HFFc6 (cell line): ENCODE measurements at regions not wholly inside any gene's neighbourhood (a gene's known extent, or its start where the extent isn't known, plus 50 kb on each side); places are given as distances from the start of the nearest gene placed in this dataset.

Experiments used
- DNase-seq: peaks from one replicate; pipeline ENCODE4 v3.0.0-alpha.2; 2018
- H3K27ac Mint-ChIP-seq: 2 replicates; pipeline ENCODE4 v1.8.0; 2020; ENCODE audit warnings: mild to moderate bottlenecking, mixed read lengths
- H3K27me3 Mint-ChIP-seq: 2 replicates; pipeline ENCODE4 v1.8.0; 2021; ENCODE audit warnings: mild to moderate bottlenecking, moderate library complexity, mixed read lengths; ENCODE audit not compliant: insufficient read depth
- H3K36me3 Mint-ChIP-seq: 2 replicates; pipeline ENCODE4 v1.8.0; 2021; ENCODE audit warnings: low read depth, mixed read lengths
- H3K4me1 Mint-ChIP-seq: 2 replicates; pipeline ENCODE4 v1.8.0; 2020; ENCODE audit warnings: low read depth, mixed read lengths
- H3K4me3 Mint-ChIP-seq: 2 replicates; pipeline ENCODE4 v1.8.0; 2020; ENCODE audit warnings: mild to moderate bottlenecking, moderate library complexity, mixed read lengths
- H3K9me3 Mint-ChIP-seq: 2 replicates; pipeline ENCODE4 v1.8.0; 2020; ENCODE audit warnings: mild to moderate bottlenecking, mixed read lengths
- CTCF ChIP-seq: fragments of 200-600 bp; sonication (generic); IDR thresholded peaks from 2 replicates; pipeline ENCODE4 v1.5.0; 2021; ENCODE audit warnings: antibody characterized with exemption, mild to moderate bottlenecking

- no peaks in the 10 kb centered on the region; the same call in 1 of the 2 replicates for H3K36me3 Mint-ChIP-seq
- H3K4me3 Mint-ChIP-seq: no peak overlapping the region
- H3K9me3 Mint-ChIP-seq: peaks cover 37% of the 10 kb centered on the region
- no peak for TF ChIP-seq CTCF
- no peaks in the 10 kb centered on the region for H3K4me1 Mint-ChIP-seq
- DNase-seq: no peak
- H3K27ac Mint-ChIP-seq: no peak overlapping the region
- H3K27me3 Mint-ChIP-seq: no peaks in the 10 kb centered on the region
These were observed 249.8 kb upstream of the CPEB2 start for GRCh38 chr4:14752341-14753046.

GRCh38 chr4:14767142-14767541 is 235.1 kb upstream of the CPEB2 start:
- H3K36me3 Mint-ChIP-seq: no peaks in the 10 kb centered on the region
- peaks cover 11% of the 10 kb centered on the region for H3K9me3 Mint-ChIP-seq
- no peak overlapping the region for H3K27ac Mint-ChIP-seq
- TF ChIP-seq CTCF: no peak
- DNase-seq: no peak
- H3K4me3 Mint-ChIP-seq: no peak overlapping the region
- H3K27me3 Mint-ChIP-seq: no peaks in the 10 kb centered on the region
- H3K4me1 Mint-ChIP-seq: no peaks in the 10 kb centered on the region

GRCh38 chr4:14768449-14768848 is 233.8 kb upstream of the CPEB2 start:
- Mint-ChIP-seq H3K27ac (no peak overlapping the region), H3K9me3 (peaks cover 13% of the 10 kb centered on the region), H3K36me3 (no peaks in the 10 kb centered on the region), H3K27me3 (no peaks in the 10 kb centered on the region), H3K4me1 (no peaks in the 10 kb centered on the region), H3K4me3 (no peak overlapping the region)
- no peak for TF ChIP-seq CTCF
- no peak for DNase-seq

GRCh38 chr4:14769993-14770392 is 232.3 kb upstream of the CPEB2 start:
- TF ChIP-seq CTCF: no peak
- H3K4me3 Mint-ChIP-seq: no peak overlapping the region
- no peak for DNase-seq
- peaks cover 13% of the 10 kb centered on the region for H3K9me3 Mint-ChIP-seq
- H3K27ac Mint-ChIP-seq: no peak overlapping the region
- no peaks in the 10 kb centered on the region for H3K4me1 Mint-ChIP-seq
- H3K36me3 Mint-ChIP-seq: no peaks in the 10 kb centered on the region
- H3K27me3 Mint-ChIP-seq: no peaks in the 10 kb centered on the region

GRCh38 chr4:14771094-14771493 is 231.2 kb upstream of the CPEB2 start:
- no peaks in the 10 kb centered on the region for H3K36me3 Mint-ChIP-seq
- TF ChIP-seq CTCF: no peak
- H3K9me3 Mint-ChIP-seq: peaks cover 13% of the 10 kb centered on the region
- H3K27ac Mint-ChIP-seq: no peak overlapping the region
- H3K4me1 Mint-ChIP-seq: no peaks in the 10 kb centered on the region
- DNase-seq: no peak
- no peak overlapping the region for H3K4me3 Mint-ChIP-seq
- H3K27me3 Mint-ChIP-seq: no peaks in the 10 kb centered on the region
